ENCODE measurements at regions not wholly inside any gene's neighbourhood (a gene's known extent, or its start where the extent isn't known, plus 50 kb on each side); places are given as distances from the start of the nearest gene placed in this dataset.
"Not testable (repeated sequence)": the region's sequence is repeated elsewhere in the genome, so short reads cannot be mapped to it uniquely, and the experiment has no call there.

DNA sequence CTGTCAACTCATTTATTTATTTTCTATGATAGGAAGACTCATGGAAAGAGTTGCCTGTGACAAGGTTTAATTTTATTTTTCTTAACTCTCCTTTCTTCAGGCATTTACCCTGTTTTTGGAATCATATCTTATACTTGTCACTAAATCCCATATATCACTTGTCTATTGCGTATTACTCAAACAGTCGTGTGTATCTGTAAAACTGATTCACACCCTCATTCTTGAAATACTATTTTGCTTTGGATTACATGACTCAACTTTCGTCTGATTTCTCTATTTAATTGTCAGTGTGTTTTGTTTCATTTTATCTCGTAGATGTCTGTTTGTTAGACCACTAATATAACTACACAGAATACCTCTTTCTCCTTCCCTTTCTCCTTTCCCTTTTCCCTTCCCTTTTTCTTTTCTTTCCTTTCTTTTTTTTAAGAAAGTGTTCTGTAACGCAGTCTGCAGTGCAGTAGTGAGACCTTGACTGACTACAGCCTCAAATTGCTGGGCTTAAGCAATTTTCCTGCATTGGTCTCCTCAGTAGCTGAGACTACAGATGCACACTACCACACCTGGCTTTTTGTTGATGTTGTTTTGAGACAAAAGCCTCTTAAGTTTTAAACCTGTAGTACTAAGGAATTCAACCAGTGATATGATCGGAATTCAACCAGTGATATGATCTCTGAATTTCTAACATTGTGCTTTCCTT, 113.9 kb downstream of the CDY2A start:
- H3K9me3 ChIP-seq (ENCODE audit: low read length); POLR2A ChIA-PET; intact Hi-C loops (cut with micrococcal nuclease; ENCODE audit: unreplicated experiment); H3K4me1 ChIP-seq (ENCODE audit: insufficient read depth, low read length); BruUV-seq (replicated peaks); CTCF ChIA-PET (ENCODE audit: low intra/inter-chr PET ratio, low total read pairs); H3K36me3 ChIP-seq (replicated peaks in 1 of 2; ENCODE audit: control insufficient read depth in 1 of 2, insufficient read depth in 2 of 2, low read length in 2 of 2); DNase-seq (ENCODE audit: low spot score); H3K27ac ChIP-seq (ENCODE audit: extremely low read length, insufficient read depth, low read length); H3K4me3 ChIP-seq (replicated peaks in 1 of 3; ENCODE audit: insufficient read depth in 1 of 3, low read depth in 2 of 3, low read length in 3 of 3); H3K79me2 ChIP-seq (ENCODE audit: insufficient read depth, low read length); H3K27me3 ChIP-seq (ENCODE audit: control insufficient read depth in 1 of 2, insufficient read depth in 2 of 2, low read length in 2 of 2); ATAC-seq; H3K9ac ChIP-seq (ENCODE audit: insufficient read depth, low read depth, low read length); FAIRE-seq; in situ Hi-C loops (cut with HindIII; ENCODE audit: extremely low pct_ligation_motif_present, low pct_unique_long_range_greater_than_20kb); H2AFZ ChIP-seq (ENCODE audit: low read length); H3K4me2 ChIP-seq (ENCODE audit: low read depth, low read length); H4K20me1 ChIP-seq (ENCODE audit: insufficient read depth, low read length): not testable (repeated sequence)
- no CpG with 5 or more reads among the region's 6 CpGs for WGBS (ENCODE audit: low lambda C conversion rate)

DNA sequence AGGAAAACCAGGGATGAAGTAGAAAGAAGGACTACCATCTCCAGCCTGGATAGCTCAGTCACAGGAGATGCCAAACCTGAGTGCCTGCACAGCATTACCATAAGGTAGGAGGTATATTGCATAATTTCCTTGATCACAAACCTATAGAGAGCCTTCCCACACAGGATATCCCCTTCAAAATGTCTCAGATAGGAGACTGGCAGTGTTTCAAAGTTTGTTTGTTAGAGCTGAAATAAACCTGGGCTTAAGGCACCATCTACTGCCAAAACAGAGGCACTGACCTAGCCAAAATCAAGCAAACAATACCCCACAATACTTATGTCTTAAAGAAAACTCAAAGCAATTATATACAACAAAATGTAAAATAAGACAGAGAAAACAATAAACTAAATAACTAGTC, 120.8 kb downstream of the CDY2A start:
- H3K79me2 ChIP-seq (ENCODE audit: insufficient read depth, low read length); H3K27ac ChIP-seq (ENCODE audit: extremely low read length, insufficient read depth, low read length); H2AFZ ChIP-seq (ENCODE audit: low read length); BruUV-seq (replicated peaks); H3K9me3 ChIP-seq (ENCODE audit: low read length); CTCF ChIA-PET (ENCODE audit: low intra/inter-chr PET ratio, low total read pairs); in situ Hi-C loops (cut with HindIII; ENCODE audit: extremely low pct_ligation_motif_present, low pct_unique_long_range_greater_than_20kb); H3K4me1 ChIP-seq (ENCODE audit: insufficient read depth, low read length); ATAC-seq; H3K4me3 ChIP-seq (replicated peaks in 1 of 3; ENCODE audit: insufficient read depth in 1 of 3, low read depth in 2 of 3, low read length in 3 of 3); H3K27me3 ChIP-seq (ENCODE audit: control insufficient read depth in 1 of 2, insufficient read depth in 2 of 2, low read length in 2 of 2); intact Hi-C loops (cut with micrococcal nuclease; ENCODE audit: unreplicated experiment); POLR2A ChIA-PET; H3K9ac ChIP-seq (ENCODE audit: insufficient read depth, low read depth, low read length); H3K36me3 ChIP-seq (replicated peaks in 1 of 2; ENCODE audit: control insufficient read depth in 1 of 2, insufficient read depth in 2 of 2, low read length in 2 of 2); H4K20me1 ChIP-seq (ENCODE audit: insufficient read depth, low read length); DNase-seq (ENCODE audit: low spot score); FAIRE-seq; H3K4me2 ChIP-seq (ENCODE audit: low read depth, low read length): not testable (repeated sequence)

DNA sequence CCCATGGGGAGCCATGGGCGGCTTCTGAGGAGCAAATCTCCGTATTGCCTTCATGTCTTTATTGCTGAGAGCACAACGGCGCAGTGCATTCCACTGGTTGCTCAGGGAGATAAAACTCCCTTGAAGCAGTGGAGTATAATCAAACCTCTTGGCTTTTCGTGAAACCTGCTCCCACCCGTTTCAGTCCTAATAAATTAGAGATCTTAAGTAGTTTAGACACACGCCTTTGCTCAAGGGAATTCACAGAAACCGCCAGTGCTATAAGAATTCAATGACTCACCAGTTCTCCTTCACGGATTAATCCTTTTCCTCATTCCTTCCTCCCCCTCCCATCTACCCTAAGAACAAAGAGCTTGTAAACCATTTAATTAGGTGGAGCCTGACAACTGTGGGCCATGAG, 127.0 kb downstream of the CDY2A start:
- H3K4me3 ChIP-seq (replicated peaks in 1 of 3; ENCODE audit: insufficient read depth in 1 of 3, low read depth in 2 of 3, low read length in 3 of 3); H3K79me2 ChIP-seq (ENCODE audit: insufficient read depth, low read length); BruUV-seq (replicated peaks); H3K9me3 ChIP-seq (ENCODE audit: low read length); H3K4me2 ChIP-seq (ENCODE audit: low read depth, low read length); intact Hi-C loops (cut with micrococcal nuclease; ENCODE audit: unreplicated experiment); H3K4me1 ChIP-seq (ENCODE audit: insufficient read depth, low read length); ATAC-seq; H3K27ac ChIP-seq (ENCODE audit: extremely low read length, insufficient read depth, low read length); H3K27me3 ChIP-seq (ENCODE audit: control insufficient read depth in 1 of 2, insufficient read depth in 2 of 2, low read length in 2 of 2); in situ Hi-C loops (cut with HindIII; ENCODE audit: extremely low pct_ligation_motif_present, low pct_unique_long_range_greater_than_20kb); H4K20me1 ChIP-seq (ENCODE audit: insufficient read depth, low read length); H3K36me3 ChIP-seq (replicated peaks in 1 of 2; ENCODE audit: control insufficient read depth in 1 of 2, insufficient read depth in 2 of 2, low read length in 2 of 2); H2AFZ ChIP-seq (ENCODE audit: low read length); POLR2A ChIA-PET; FAIRE-seq; H3K9ac ChIP-seq (ENCODE audit: insufficient read depth, low read depth, low read length); DNase-seq (ENCODE audit: low spot score); CTCF ChIA-PET (ENCODE audit: low intra/inter-chr PET ratio, low total read pairs): not testable (repeated sequence)
- WGBS (ENCODE audit: low lambda C conversion rate): no CpG with 5 or more reads among the region's 9 CpGs

DNA sequence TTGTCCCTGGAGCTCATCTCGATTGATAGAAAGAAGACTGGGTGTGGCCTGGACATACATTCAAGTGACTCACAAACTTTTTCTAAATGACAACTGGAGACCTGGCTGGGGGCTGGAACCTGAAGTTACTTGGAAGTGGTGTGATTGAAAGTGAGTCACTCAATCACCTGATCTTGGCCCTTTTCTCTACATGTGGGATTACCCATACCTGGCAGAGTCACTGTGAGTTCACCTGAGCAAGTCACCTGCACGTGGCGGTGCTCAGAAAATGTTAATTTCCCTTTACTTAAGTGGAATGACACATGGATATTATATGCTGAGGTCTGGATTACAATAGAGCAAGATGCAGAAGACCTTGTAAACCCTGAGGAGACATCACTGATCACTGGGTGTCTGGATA, 140.2 kb downstream of the CDY2A start:
- H3K27me3 ChIP-seq (ENCODE audit: control insufficient read depth in 1 of 2, insufficient read depth in 2 of 2, low read length in 2 of 2); H3K4me2 ChIP-seq (ENCODE audit: low read depth, low read length); FAIRE-seq; H3K4me3 ChIP-seq (replicated peaks in 1 of 3; ENCODE audit: insufficient read depth in 1 of 3, low read depth in 2 of 3, low read length in 3 of 3); ATAC-seq; DNase-seq (ENCODE audit: low spot score); H3K4me1 ChIP-seq (ENCODE audit: insufficient read depth, low read length); H3K27ac ChIP-seq (ENCODE audit: extremely low read length, insufficient read depth, low read length); CTCF ChIA-PET (ENCODE audit: low intra/inter-chr PET ratio, low total read pairs); H3K9ac ChIP-seq (ENCODE audit: insufficient read depth, low read depth, low read length); intact Hi-C loops (cut with micrococcal nuclease; ENCODE audit: unreplicated experiment); in situ Hi-C loops (cut with HindIII; ENCODE audit: extremely low pct_ligation_motif_present, low pct_unique_long_range_greater_than_20kb); H2AFZ ChIP-seq (ENCODE audit: low read length); H4K20me1 ChIP-seq (ENCODE audit: insufficient read depth, low read length); H3K36me3 ChIP-seq (replicated peaks in 1 of 2; ENCODE audit: control insufficient read depth in 1 of 2, insufficient read depth in 2 of 2, low read length in 2 of 2); POLR2A ChIA-PET; H3K79me2 ChIP-seq (ENCODE audit: insufficient read depth, low read length); H3K9me3 ChIP-seq (ENCODE audit: low read length); BruUV-seq (replicated peaks): not testable (repeated sequence)
- WGBS (ENCODE audit: low lambda C conversion rate): no CpG with 5 or more reads among the region's 3 CpGs

Measured in HepG2 (cell line).